SK-N-SH treated with all-trans-retinoic acid at 6 μM for 48 hours (cell line): ENCODE measurements at regions not wholly inside any gene's neighbourhood (a gene's known extent, or its start where the extent isn't known, plus 50 kb on each side); places are given as distances from the start of the nearest gene placed in this dataset.

Experiments used
- ARNTL ChIP-seq: fragments of 450-650 bp; formaldehyde crosslinking; IDR thresholded peaks from 2 replicates; pipeline ENCODE4 v1.5.0; 2020; ENCODE audit warnings: low read depth, mild to moderate bottlenecking, moderate library complexity, borderline replicate concordance
- CREB5 ChIP-seq: fragments of 250-450 bp; sonication (Bioruptor Pico); IDR thresholded peaks from 2 replicates; pipeline ENCODE4 v1.5.1; 2020; ENCODE audit warnings: low read depth, mild to moderate bottlenecking, moderate library complexity
- ZFP30 ChIP-seq: fragments of 450-650 bp; formaldehyde crosslinking; IDR thresholded peaks from 2 replicates; pipeline ENCODE4 v1.5.0; 2022; ENCODE audit warnings: mild to moderate bottlenecking, moderate library complexity
- TF ChIP-seq, protein P1 (sequence below): fragments of 250-450 bp; sonication (Bioruptor Pico); IDR thresholded peaks from 2 replicates; pipeline ENCODE4 v1.8.0; 2021; ENCODE audit warnings: low read depth, mild to moderate bottlenecking, moderate library complexity, borderline replicate concordance

- no peak for TF ChIP-seq ZFP30 (CRISPR knock-in tag)
- TF ChIP-seq CREB5 (CRISPR knock-in tag): no peak
- TF ChIP-seq ARNTL (CRISPR knock-in tag): no peak
- TF ChIP-seq, protein P1, sequence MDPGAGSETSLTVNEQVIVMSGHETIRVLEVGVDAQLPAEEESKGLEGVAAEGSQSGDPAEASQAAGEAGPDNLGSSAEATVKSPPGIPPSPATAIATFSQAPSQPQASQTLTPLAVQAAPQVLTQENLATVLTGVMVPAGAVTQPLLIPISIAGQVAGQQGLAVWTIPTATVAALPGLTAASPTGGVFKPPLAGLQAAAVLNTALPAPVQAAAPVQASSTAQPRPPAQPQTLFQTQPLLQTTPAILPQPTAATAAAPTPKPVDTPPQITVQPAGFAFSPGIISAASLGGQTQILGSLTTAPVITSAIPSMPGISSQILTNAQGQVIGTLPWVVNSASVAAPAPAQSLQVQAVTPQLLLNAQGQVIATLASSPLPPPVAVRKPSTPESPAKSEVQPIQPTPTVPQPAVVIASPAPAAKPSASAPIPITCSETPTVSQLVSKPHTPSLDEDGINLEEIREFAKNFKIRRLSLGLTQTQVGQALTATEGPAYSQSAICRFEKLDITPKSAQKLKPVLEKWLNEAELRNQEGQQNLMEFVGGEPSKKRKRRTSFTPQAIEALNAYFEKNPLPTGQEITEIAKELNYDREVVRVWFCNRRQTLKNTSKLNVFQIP (CRISPR knock-in tag): no peak
These were observed 113.0 kb downstream of the BEGAIN start for GRCh38 chr14:100474196-100474595.
